ENCODE measurements at regions not wholly inside any gene's neighbourhood (a gene's known extent, or its start where the extent isn't known, plus 50 kb on each side); places are given as distances from the start of the nearest gene placed in this dataset.
"Not testable (repeated sequence)": the region's sequence is repeated elsewhere in the genome, so short reads cannot be mapped to it uniquely, and the experiment has no call there.

DNA sequence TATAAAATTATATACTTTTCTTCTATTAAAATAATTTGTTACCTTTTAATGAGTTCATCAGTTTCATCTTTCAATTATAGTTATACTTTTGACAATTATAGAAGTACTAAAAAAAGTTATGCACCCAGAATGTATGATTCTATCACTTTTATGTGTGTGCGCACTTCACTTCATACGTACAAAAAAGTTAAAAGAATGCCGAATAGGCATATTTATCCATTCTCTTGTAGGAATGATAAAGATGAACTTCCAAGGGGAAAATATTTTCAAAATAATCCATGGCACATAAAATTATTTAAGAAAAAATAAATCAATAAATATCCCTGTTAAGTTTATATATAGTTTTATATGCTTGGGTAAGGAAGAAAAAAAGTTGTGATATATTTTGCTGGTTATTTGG is 166.9 kb upstream of the PRSS1 start:
- H3K4me3 ChIP-seq (ENCODE audit: control insufficient read depth, low read depth, low read length), result no peak overlapping the region
- no peak for DNase-seq (ENCODE audit: low read depth)
- TF ChIP-seq, protein P1, sequence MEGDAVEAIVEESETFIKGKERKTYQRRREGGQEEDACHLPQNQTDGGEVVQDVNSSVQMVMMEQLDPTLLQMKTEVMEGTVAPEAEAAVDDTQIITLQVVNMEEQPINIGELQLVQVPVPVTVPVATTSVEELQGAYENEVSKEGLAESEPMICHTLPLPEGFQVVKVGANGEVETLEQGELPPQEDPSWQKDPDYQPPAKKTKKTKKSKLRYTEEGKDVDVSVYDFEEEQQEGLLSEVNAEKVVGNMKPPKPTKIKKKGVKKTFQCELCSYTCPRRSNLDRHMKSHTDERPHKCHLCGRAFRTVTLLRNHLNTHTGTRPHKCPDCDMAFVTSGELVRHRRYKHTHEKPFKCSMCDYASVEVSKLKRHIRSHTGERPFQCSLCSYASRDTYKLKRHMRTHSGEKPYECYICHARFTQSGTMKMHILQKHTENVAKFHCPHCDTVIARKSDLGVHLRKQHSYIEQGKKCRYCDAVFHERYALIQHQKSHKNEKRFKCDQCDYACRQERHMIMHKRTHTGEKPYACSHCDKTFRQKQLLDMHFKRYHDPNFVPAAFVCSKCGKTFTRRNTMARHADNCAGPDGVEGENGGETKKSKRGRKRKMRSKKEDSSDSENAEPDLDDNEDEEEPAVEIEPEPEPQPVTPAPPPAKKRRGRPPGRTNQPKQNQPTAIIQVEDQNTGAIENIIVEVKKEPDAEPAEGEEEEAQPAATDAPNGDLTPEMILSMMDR (IDR thresholded peaks at IDR 0.05; ENCODE audit: control insufficient read depth, insufficient read depth, low read depth, low read length, missing control alignments), result no peak

DNA sequence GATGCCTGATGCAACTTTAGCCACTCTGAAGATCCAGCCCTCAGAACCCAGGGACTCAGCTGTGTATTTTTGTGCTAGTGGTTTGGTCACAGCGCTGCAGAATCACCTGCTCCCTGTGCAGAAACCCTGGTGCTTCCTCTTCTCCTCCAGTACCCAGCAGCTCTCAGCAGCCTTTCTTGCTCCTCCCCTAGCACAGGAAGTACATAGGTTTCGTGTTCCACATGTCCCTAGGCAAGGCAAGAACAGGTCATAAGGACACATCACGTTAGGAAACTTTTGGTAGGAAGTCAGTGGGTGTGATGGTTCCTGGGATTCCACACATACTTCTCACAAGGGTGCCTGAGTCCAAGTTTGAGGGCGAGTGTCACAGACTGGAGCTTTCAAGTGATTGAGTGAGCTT is 167.9 kb upstream of the PRSS1 start:
- TF ChIP-seq, protein P1 (IDR thresholded peaks at IDR 0.05; ENCODE audit: control insufficient read depth, insufficient read depth, low read depth, low read length, missing control alignments), result no peak
- H3K4me3 ChIP-seq (ENCODE audit: control insufficient read depth, low read depth, low read length), result no peak overlapping the region
- DNase-seq (ENCODE audit: low read depth), result no peak

DNA sequence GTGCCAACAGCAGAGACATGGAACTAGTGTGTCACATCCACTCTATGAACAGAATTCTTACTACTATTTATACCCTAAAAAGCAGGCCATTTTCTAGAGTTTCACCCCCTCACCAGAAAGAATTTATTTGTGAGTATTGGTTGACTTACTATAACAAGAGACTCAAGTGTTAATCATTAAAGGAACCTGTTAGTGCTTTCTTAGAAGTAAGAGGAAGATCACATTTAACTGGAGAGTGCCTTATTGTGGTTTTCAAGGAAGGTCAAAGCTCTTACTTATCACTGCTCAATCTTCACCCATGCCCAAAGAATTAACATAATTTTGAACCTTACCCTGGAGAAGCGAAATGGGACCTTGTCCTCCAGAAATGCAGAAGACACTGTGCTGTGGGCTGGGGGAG is 169.3 kb upstream of the PRSS1 start:
- TF ChIP-seq, protein P1 (IDR thresholded peaks at IDR 0.05; ENCODE audit: control insufficient read depth, insufficient read depth, low read depth, low read length, missing control alignments), result no peak
- no peak overlapping the region for H3K4me3 ChIP-seq (ENCODE audit: control insufficient read depth, low read depth, low read length)
- no peak for DNase-seq (ENCODE audit: low read depth)

DNA sequence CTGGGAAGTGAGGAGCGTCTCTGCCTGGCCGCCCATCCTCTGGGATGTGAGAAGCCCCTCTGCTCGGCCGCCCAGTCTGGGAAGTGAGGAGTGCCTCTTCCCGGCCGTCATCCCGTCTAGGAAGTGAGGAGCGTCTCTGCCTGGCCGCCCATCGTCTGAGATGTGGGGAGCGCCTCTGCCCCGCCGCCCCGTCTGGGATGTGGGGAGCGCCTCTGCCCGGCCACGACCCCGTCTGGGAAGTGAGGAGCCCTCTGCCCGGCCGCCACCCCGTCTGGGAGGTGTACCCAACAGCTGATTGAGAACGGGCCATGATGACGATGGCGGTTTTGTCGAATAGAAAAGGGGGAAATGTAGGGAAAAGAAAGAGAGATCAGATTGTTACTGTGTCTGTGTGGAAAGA is 173.9 kb upstream of the PRSS1 start:
- H3K4me3 ChIP-seq (ENCODE audit: control insufficient read depth, low read depth, low read length); DNase-seq (ENCODE audit: low read depth): not testable (repeated sequence)

DNA sequence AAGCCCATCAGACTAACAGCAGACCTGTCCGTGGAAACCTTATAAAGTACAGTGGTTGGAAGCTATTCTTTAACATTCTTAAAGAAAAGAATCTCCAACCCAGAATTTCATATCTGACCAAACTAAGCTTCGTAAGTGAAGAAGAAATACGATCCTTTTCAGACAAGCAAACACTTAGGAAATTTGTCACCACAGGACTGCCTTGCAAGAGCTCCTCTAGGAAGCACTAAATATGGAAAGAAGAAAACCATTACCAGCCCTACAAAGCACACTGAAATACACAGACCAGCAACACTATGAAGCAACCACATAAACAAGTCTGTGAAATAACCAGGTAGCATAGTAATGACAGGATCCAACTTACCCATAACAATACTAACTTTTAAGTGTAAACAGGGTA is 177.7 kb upstream of the PRSS1 start:
- TF ChIP-seq, protein P1 (IDR thresholded peaks at IDR 0.05; ENCODE audit: control insufficient read depth, insufficient read depth, low read depth, low read length, missing control alignments), result no peak
- DNase-seq (ENCODE audit: low read depth), result no peak
- no peak overlapping the region for H3K4me3 ChIP-seq (ENCODE audit: control insufficient read depth, low read depth, low read length)

DNA sequence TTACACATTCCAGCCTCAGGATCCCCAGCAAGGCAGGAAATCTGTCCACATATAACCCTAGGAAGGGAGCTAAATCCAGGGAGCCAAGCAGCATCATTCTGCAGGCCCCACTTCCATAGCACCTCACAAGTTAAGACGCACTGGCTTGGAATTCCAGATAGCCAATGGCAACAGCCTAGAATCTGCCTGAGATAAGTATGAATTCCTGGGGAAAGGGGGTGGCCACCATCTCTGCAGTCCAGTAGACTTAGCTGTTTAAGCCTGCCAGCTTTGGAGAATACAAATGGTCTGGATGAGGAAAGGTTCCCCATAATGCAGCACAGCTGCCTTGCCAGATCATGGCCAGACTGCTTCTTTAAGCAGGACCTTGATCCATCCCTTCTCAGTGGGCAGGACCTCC is 179.4 kb upstream of the PRSS1 start:
- TF ChIP-seq, protein P1 (IDR thresholded peaks at IDR 0.05; ENCODE audit: control insufficient read depth, insufficient read depth, low read depth, low read length, missing control alignments), result no peak
- no peak overlapping the region for H3K4me3 ChIP-seq (ENCODE audit: control insufficient read depth, low read depth, low read length)
- DNase-seq (ENCODE audit: low read depth), result no peak

DNA sequence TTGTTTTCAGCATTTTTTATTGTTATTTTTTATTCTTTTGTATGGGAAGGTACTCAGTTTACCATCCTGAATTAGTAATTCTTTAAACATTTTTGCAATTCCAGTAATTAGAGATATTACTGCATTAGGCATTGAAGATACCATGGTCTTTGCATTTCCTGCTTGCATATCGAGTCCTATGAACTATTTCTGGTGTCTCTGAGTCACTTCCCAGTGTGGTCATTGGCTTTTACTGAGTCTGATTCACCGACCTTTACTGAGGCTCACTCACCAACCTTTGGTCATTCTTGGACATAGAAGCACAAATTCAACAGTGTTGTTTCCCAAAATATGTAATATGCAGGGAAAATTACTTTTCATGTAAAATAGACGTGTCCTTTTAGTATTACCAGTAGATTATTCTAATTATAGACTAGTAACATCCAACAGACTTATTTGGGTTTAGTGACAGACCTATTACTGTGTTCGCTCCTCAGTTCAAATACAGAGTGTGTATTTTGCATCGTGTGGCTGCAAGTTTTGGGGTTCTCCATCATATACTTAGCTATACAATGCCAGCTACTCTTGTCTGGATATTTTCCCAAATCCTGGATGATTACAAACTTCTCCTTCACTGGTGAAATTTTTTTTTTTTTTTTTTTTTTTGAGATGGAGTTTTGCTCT is 180.7 kb upstream of the PRSS1 start:
- TF ChIP-seq, protein P1 (IDR thresholded peaks at IDR 0.05; ENCODE audit: control insufficient read depth, insufficient read depth, low read depth, low read length, missing control alignments), result no peak
- DNase-seq (ENCODE audit: low read depth), result peak; percentile 42
- no peak overlapping the region for H3K4me3 ChIP-seq (ENCODE audit: control insufficient read depth, low read depth, low read length)
